A549 (cell line): ENCODE measurements at regions not wholly inside any gene's neighbourhood (a gene's known extent, or its start where the extent isn't known, plus 50 kb on each side); places are given as distances from the start of the nearest gene placed in this dataset.

Experiments used
- BHLHE40 ChIP-seq: IDR thresholded peaks from 2 replicates; pipeline ENCODE4 v1.6.1; 2012; ENCODE audit warnings: low read depth, low read length, inconsistent platforms
- CEBPB ChIP-seq, 2 experiments: fragments of >200 bp in 1 of 2; sonication (Bioruptor Twin) in 1 of 2; formaldehyde crosslinking in 1 of 2; IDR thresholded peaks; 2 replicates each; pipeline ENCODE4 v1.6.1; 2012 to 2016
- CHD4 ChIP-seq: fragments of 200-600 bp; sonication (generic); IDR thresholded peaks from 2 replicates; pipeline ENCODE4 v1.6.1; 2016; ENCODE audit warnings: antibody characterized with exemption, mild to moderate bottlenecking, borderline replicate concordance
- EP300 ChIP-seq, 2 experiments: fragments of >200 bp; sonication (Bioruptor Twin); formaldehyde crosslinking; IDR thresholded peaks; 2 replicates in 1 of 2; 3 replicates in 1 of 2; pipeline ENCODE4 v1.6.1; 2016 to 2017
- HOXB13 ChIP-seq: fragments of 250-450 bp; sonication (Bioruptor Pico); IDR thresholded peaks from 2 replicates; pipeline ENCODE4 v1.5.0; 2020; ENCODE audit warnings: low read depth, mild to moderate bottlenecking, moderate library complexity
- POLR2A ChIP-seq: IDR thresholded peaks from 2 replicates; pipeline ENCODE4 v1.6.1; 2012; ENCODE audit warnings: mild to moderate bottlenecking, low read length
- POLR2AphosphoS2 ChIP-seq: conservative IDR thresholded peaks from 2 replicates; pipeline ENCODE4 v1.6.1; 2012; ENCODE audit warnings: low read length, improper control_type of control experiment, inconsistent platforms
- TF ChIP-seq, protein P1 (sequence below): fragments of >200 bp; sonication (Bioruptor Twin); formaldehyde crosslinking; IDR thresholded peaks from 3 replicates; pipeline ENCODE4 v1.5.1; 2016
- TF ChIP-seq, protein P2 (sequence below): fragments of 200-600 bp; sonication (generic); IDR thresholded peaks from 2 replicates; pipeline ENCODE4 v1.6.1; 2016; ENCODE audit warnings: antibody characterized with exemption, mild to moderate bottlenecking, moderate library complexity

DNA sequence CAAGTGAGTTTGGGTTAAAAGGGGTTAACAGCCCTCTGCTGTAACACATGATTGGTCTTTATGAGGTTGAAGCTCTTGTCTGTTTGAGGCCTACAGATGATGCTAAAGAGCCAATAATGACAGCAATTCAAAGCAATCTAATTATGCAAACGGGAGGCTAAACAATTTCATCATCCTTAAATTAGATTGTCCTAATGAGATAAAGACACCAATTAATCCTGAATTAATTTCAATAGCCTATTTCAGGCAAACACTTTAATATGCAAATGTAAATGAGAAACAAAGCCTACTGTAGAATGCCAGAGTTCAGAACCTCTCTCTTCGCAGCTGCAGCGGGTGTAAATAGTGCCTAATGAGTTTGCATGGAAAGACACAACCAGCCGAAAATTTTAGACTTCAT lies 504.7 kb upstream of the PBX1 start:
- TF ChIP-seq, protein P1, sequence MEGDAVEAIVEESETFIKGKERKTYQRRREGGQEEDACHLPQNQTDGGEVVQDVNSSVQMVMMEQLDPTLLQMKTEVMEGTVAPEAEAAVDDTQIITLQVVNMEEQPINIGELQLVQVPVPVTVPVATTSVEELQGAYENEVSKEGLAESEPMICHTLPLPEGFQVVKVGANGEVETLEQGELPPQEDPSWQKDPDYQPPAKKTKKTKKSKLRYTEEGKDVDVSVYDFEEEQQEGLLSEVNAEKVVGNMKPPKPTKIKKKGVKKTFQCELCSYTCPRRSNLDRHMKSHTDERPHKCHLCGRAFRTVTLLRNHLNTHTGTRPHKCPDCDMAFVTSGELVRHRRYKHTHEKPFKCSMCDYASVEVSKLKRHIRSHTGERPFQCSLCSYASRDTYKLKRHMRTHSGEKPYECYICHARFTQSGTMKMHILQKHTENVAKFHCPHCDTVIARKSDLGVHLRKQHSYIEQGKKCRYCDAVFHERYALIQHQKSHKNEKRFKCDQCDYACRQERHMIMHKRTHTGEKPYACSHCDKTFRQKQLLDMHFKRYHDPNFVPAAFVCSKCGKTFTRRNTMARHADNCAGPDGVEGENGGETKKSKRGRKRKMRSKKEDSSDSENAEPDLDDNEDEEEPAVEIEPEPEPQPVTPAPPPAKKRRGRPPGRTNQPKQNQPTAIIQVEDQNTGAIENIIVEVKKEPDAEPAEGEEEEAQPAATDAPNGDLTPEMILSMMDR: no peak
- TF ChIP-seq CHD4: no peak
- TF ChIP-seq HOXB13 (CRISPR knock-in tag): no peak
- no peak for TF ChIP-seq POLR2A
- no peak for TF ChIP-seq EP300 (IDR thresholded peaks at IDR 0.05)
- TF ChIP-seq, protein P2, sequence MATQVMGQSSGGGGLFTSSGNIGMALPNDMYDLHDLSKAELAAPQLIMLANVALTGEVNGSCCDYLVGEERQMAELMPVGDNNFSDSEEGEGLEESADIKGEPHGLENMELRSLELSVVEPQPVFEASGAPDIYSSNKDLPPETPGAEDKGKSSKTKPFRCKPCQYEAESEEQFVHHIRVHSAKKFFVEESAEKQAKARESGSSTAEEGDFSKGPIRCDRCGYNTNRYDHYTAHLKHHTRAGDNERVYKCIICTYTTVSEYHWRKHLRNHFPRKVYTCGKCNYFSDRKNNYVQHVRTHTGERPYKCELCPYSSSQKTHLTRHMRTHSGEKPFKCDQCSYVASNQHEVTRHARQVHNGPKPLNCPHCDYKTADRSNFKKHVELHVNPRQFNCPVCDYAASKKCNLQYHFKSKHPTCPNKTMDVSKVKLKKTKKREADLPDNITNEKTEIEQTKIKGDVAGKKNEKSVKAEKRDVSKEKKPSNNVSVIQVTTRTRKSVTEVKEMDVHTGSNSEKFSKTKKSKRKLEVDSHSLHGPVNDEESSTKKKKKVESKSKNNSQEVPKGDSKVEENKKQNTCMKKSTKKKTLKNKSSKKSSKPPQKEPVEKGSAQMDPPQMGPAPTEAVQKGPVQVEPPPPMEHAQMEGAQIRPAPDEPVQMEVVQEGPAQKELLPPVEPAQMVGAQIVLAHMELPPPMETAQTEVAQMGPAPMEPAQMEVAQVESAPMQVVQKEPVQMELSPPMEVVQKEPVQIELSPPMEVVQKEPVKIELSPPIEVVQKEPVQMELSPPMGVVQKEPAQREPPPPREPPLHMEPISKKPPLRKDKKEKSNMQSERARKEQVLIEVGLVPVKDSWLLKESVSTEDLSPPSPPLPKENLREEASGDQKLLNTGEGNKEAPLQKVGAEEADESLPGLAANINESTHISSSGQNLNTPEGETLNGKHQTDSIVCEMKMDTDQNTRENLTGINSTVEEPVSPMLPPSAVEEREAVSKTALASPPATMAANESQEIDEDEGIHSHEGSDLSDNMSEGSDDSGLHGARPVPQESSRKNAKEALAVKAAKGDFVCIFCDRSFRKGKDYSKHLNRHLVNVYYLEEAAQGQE: no peak
- no peak for TF ChIP-seq CEBPB (IDR thresholded peaks at IDR 0.05)
- TF ChIP-seq BHLHE40: no peak
- no peak for TF ChIP-seq POLR2AphosphoS2
